Type B pancreatic cell (in vitro differentiated cells): ENCODE measurements at regions not wholly inside any gene's neighbourhood (a gene's known extent, or its start where the extent isn't known, plus 50 kb on each side); places are given as distances from the start of the nearest gene placed in this dataset.

ENCODE experiments used
- DNase-seq: peaks from one replicate; pipeline ENCODE4 v3.0.0; 2021; ENCODE audit warnings: mixed read lengths; ENCODE audit not compliant: unreplicated experiment; ENCODE audit errors: extremely low spot score
- H3K27ac Mint-ChIP-seq: 2 replicates; pipeline ENCODE4 v1.8.0; 2021; ENCODE audit warnings: mild to moderate bottlenecking, mixed read lengths
- H3K27me3 Mint-ChIP-seq: 2 replicates; pipeline ENCODE4 v1.8.0; 2021; ENCODE audit warnings: mixed read lengths
- H3K36me3 Mint-ChIP-seq: 2 replicates; pipeline ENCODE4 v1.8.0; 2021; ENCODE audit warnings: mixed read lengths
- H3K4me1 Mint-ChIP-seq: one replicate; pipeline ENCODE4 v1.8.0; 2021; ENCODE audit warnings: mixed read lengths; ENCODE audit not compliant: unreplicated experiment
- H3K4me3 Mint-ChIP-seq: 2 replicates; pipeline ENCODE4 v1.8.0; 2021; ENCODE audit warnings: mild to moderate bottlenecking, mixed read lengths
- H3K9me3 Mint-ChIP-seq: 2 replicates; pipeline ENCODE4 v1.8.0; 2021; ENCODE audit warnings: mixed read lengths
- CTCF ChIP-seq: fragments of 200-600 bp; sonication (generic); conservative IDR thresholded peaks from 2 replicates; pipeline ENCODE4 v1.5.0; 2021; ENCODE audit warnings: antibody characterized with exemption, mild to moderate bottlenecking

DNA sequence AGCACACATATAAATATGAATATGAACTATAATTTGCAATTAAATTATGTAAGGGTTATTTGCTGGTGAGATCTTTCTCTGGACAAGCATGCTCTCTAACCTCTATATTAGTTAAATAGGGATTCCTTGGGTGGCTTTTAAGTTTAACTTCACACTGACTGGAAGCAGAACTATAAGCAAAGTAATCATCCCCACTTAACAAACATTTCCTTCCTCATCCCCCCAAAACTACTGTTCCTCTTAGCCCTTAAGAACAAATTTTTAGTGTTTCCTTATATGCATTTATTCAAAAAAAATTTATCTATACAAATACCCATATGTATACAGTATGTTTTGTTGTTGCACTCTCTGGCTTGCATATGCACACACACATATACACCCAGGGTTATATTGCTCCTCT lies 512.1 kb upstream of the MEF2C start:
- peaks cover 4% of the 10 kb centered on the region for H3K27me3 Mint-ChIP-seq
- H3K36me3 Mint-ChIP-seq = no peaks in the 10 kb centered on the region
- H3K9me3 Mint-ChIP-seq = no peaks in the 10 kb centered on the region
- no peak overlapping the region for H3K27ac Mint-ChIP-seq
- no peak for TF ChIP-seq CTCF
- DNase-seq = no peak
- no peaks in the 10 kb centered on the region for H3K4me1 Mint-ChIP-seq
- H3K4me3 Mint-ChIP-seq = no peak overlapping the region

DNA sequence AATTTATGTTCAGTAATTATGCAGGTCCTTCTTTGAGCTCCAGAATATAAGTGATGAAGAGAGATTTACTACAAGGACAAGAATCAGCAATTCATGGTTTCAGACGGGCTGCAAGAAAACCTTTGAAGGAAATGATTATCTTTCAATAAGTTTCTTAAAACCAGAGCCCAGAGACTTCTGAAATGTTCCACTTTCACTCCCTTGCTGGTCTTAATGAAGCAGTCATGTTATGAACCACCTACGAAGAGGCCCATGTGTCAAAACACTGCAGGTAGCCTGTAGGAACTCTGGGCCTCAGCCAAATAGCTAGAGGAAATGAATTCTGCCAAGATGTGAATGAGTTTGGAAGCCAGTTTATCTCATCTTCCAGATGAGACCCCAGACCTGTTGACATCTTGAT lies 505.9 kb upstream of the MEF2C start:
- H3K36me3 Mint-ChIP-seq = no peaks in the 10 kb centered on the region
- no peaks in the 10 kb centered on the region for H3K4me1 Mint-ChIP-seq
- no peak overlapping the region for H3K4me3 Mint-ChIP-seq
- TF ChIP-seq CTCF = no peak
- H3K27ac Mint-ChIP-seq = no peak overlapping the region
- no peak for DNase-seq
- H3K27me3 Mint-ChIP-seq = peaks cover 4% of the 10 kb centered on the region
- no peaks in the 10 kb centered on the region for H3K9me3 Mint-ChIP-seq

GRCh38 chr5:89384391-89384790 lies 501.4 kb upstream of the MEF2C start:
- H3K4me3 Mint-ChIP-seq = no peak overlapping the region
- DNase-seq = no peak
- H3K27ac Mint-ChIP-seq = no peak overlapping the region
- TF ChIP-seq CTCF = no peak
- H3K4me1 Mint-ChIP-seq = no peaks in the 10 kb centered on the region
- H3K27me3 Mint-ChIP-seq = no peaks in the 10 kb centered on the region
- no peaks in the 10 kb centered on the region for H3K9me3 Mint-ChIP-seq
- H3K36me3 Mint-ChIP-seq = no peaks in the 10 kb centered on the region

GRCh38 chr5:89380635-89381034 lies 497.7 kb upstream of the MEF2C start:
- Mint-ChIP-seq H3K4me3 (no peak overlapping the region), H3K36me3 (no peaks in the 10 kb centered on the region), H3K27ac (no peak overlapping the region), H3K4me1 (peaks cover 5% of the 10 kb centered on the region), H3K9me3 (no peaks in the 10 kb centered on the region), H3K27me3 (no peaks in the 10 kb centered on the region)
- no peak for TF ChIP-seq CTCF
- DNase-seq = no peak

DNA sequence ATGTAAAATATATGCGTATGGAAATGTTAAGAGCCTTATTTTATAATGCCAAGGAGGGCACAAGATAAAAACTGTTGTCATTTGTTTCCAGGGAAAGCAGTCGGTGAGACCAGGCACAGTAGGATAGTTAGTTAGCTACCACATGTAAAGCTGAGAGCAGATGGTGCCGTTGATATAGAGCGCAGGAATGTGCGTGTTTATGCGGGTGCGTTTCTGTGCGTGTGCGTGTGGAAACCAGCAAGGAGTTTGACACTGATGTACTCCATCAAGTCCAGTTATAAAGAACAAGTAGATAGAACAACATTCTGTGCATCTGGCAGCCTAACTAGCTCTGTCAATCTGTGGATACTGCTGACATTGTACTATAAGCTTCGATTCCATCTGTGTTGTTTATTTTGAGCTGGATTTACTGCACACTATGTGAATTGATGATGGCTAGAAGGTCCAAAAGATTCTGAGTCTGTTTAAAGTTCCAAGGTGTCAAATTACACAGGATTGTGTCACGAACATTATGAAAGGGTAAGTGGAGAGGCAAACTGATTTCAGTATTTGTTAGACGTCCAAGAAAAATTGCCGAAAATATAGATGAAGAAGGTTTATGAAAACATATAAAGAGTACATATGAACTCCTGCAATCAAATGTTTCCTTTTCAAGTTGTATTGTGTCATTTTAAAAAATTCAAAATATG lies 494.9 kb upstream of the MEF2C start:
- Mint-ChIP-seq H3K36me3 (no peaks in the 10 kb centered on the region), H3K4me1 (peaks cover 5% of the 10 kb centered on the region), H3K9me3 (no peaks in the 10 kb centered on the region), H3K27me3 (no peaks in the 10 kb centered on the region), H3K27ac (no peak overlapping the region), H3K4me3 (no peak overlapping the region)
- DNase-seq = no peak
- TF ChIP-seq CTCF = no peak
